Skeletal muscle satellite cell (primary cell): ENCODE measurements at regions not wholly inside any gene's neighbourhood (a gene's known extent, or its start where the extent isn't known, plus 50 kb on each side); places are given as distances from the start of the nearest gene placed in this dataset.
"Not testable (repeated sequence)": the region's sequence is repeated elsewhere in the genome, so short reads cannot be mapped to it uniquely, and the experiment has no call there.

Experiments used
- H3K27me3 ChIP-seq: 2 replicates; pipeline ENCODE4 v1.7.0; 2013; ENCODE audit warnings: low read length; ENCODE audit not compliant: control insufficient read depth, insufficient read depth
- H3K36me3 ChIP-seq: 2 replicates; pipeline ENCODE4 v1.7.0; 2013; ENCODE audit warnings: mild to moderate bottlenecking, control low read depth, low read length; ENCODE audit not compliant: insufficient read depth
- H3K4me1 ChIP-seq: 2 replicates; pipeline ENCODE4 v1.7.0; 2013; ENCODE audit warnings: low read length; ENCODE audit not compliant: control insufficient read depth, insufficient read depth
- H3K4me2 ChIP-seq: 2 replicates; pipeline ENCODE4 v1.7.0; 2013; ENCODE audit warnings: mild to moderate bottlenecking, low read length
- H3K4me3 ChIP-seq: 2 replicates; pipeline ENCODE4 v1.7.0; 2013; ENCODE audit warnings: low read length
- H3K9ac ChIP-seq: 2 replicates; pipeline ENCODE4 v1.7.0; 2013; ENCODE audit warnings: mild to moderate bottlenecking, low read depth, low read length, moderate library complexity
- H3K9me3 ChIP-seq: replicated peaks from 2 replicates; pipeline ENCODE4 v1.7.0; 2013; ENCODE audit warnings: mild to moderate bottlenecking, control low read depth, low read length

- Histone ChIP-seq H3K4me2 (no peak overlapping the region), H3K4me3 (no peak overlapping the region), H3K9ac (no peak overlapping the region), H3K9me3 (no peaks in the 10 kb centered on the region), H3K36me3 (no peaks in the 10 kb centered on the region), H3K4me1 (no peaks in the 10 kb centered on the region), H3K27me3 (no peaks in the 10 kb centered on the region)
These were observed 445.8 kb upstream of the ADGRB3 start for GRCh38 chr6:68189217-68189815.

GRCh38 chr6:68186870-68187269 is 448.2 kb upstream of the ADGRB3 start:
- Histone ChIP-seq H3K4me1 (no peaks in the 10 kb centered on the region), H3K4me3 (no peak overlapping the region), H3K9ac (no peak overlapping the region), H3K27me3 (no peaks in the 10 kb centered on the region), H3K4me2 (no peak overlapping the region), H3K9me3 (no peaks in the 10 kb centered on the region), H3K36me3 (no peaks in the 10 kb centered on the region)

GRCh38 chr6:68182386-68182785 is 452.7 kb upstream of the ADGRB3 start:
- Histone ChIP-seq H3K36me3 (no peaks in the 10 kb centered on the region), H3K4me1 (no peaks in the 10 kb centered on the region), H3K9me3 (peaks cover 5% of the 10 kb centered on the region), H3K9ac (no peak overlapping the region), H3K27me3 (no peaks in the 10 kb centered on the region), H3K4me2 (no peak overlapping the region), H3K4me3 (no peak overlapping the region)

- not testable (repeated sequence) for H3K27me3 ChIP-seq, H3K4me2 ChIP-seq, H3K4me1 ChIP-seq, H3K9me3 ChIP-seq, H3K4me3 ChIP-seq, H3K9ac ChIP-seq, H3K36me3 ChIP-seq
These were observed 454.1 kb upstream of the ADGRB3 start for GRCh38 chr6:68181027-68181426.

GRCh38 chr6:68173616-68174015 is 461.5 kb upstream of the ADGRB3 start:
- Histone ChIP-seq H3K4me1 (no peaks in the 10 kb centered on the region), H3K4me3 (no peak overlapping the region)

GRCh38 chr6:68169922-68170321 is 465.2 kb upstream of the ADGRB3 start:
- H3K4me2 ChIP-seq = no peak overlapping the region
- H3K27me3 ChIP-seq = no peaks in the 10 kb centered on the region
- no peaks in the 10 kb centered on the region for H3K36me3 ChIP-seq
- H3K4me1 ChIP-seq = no peaks in the 10 kb centered on the region
- H3K9me3 ChIP-seq = peaks cover 3% of the 10 kb centered on the region
- H3K9ac ChIP-seq = no peak overlapping the region
- H3K4me3 ChIP-seq = no peak overlapping the region

More at GRCh38 chr6:68173616-68174015, 461.5 kb upstream of the ADGRB3 start:
- Histone ChIP-seq H3K9me3 (peaks cover 8% of the 10 kb centered on the region), H3K9ac (no peak overlapping the region), H3K4me2 (no peak overlapping the region), H3K27me3 (no peaks in the 10 kb centered on the region), H3K36me3 (no peaks in the 10 kb centered on the region)

- Histone ChIP-seq H3K4me3 (no peak overlapping the region), H3K4me2 (no peak overlapping the region), H3K36me3 (no peaks in the 10 kb centered on the region), H3K9ac (no peak overlapping the region), H3K4me1 (no peaks in the 10 kb centered on the region), H3K27me3 (no peaks in the 10 kb centered on the region), H3K9me3 (peaks cover 3% of the 10 kb centered on the region)
These were observed 467.5 kb upstream of the ADGRB3 start for GRCh38 chr6:68167604-68168003.

GRCh38 chr6:68160812-68161211 is 474.3 kb upstream of the ADGRB3 start:
- H3K36me3 ChIP-seq, H3K9me3 ChIP-seq, H3K9ac ChIP-seq, H3K27me3 ChIP-seq, H3K4me3 ChIP-seq, H3K4me2 ChIP-seq, H3K4me1 ChIP-seq: not testable (repeated sequence)

- no peak overlapping the region for H3K4me3 ChIP-seq
These were observed 474.7 kb upstream of the ADGRB3 start for GRCh38 chr6:68160348-68160747.

GRCh38 chr6:68159433-68159832 is 475.6 kb upstream of the ADGRB3 start:
- Histone ChIP-seq H3K9me3 (peaks cover 2% of the 10 kb centered on the region), H3K27me3 (no peaks in the 10 kb centered on the region), H3K4me2 (no peak overlapping the region), H3K9ac (no peak overlapping the region), H3K36me3 (no peaks in the 10 kb centered on the region), H3K4me1 (no peaks in the 10 kb centered on the region), H3K4me3 (no peak overlapping the region)

More at GRCh38 chr6:68160348-68160747, 474.7 kb upstream of the ADGRB3 start:
- Histone ChIP-seq H3K9me3 (peaks cover 2% of the 10 kb centered on the region), H3K36me3 (no peaks in the 10 kb centered on the region), H3K4me2 (no peak overlapping the region), H3K4me1 (no peaks in the 10 kb centered on the region), H3K9ac (no peak overlapping the region), H3K27me3 (no peaks in the 10 kb centered on the region)

GRCh38 chr6:68158256-68158655 is 476.8 kb upstream of the ADGRB3 start:
- Histone ChIP-seq H3K4me3 (no peak overlapping the region), H3K4me2 (no peak overlapping the region), H3K9ac (no peak overlapping the region), H3K36me3 (no peaks in the 10 kb centered on the region), H3K4me1 (no peaks in the 10 kb centered on the region), H3K27me3 (no peaks in the 10 kb centered on the region), H3K9me3 (peaks cover 2% of the 10 kb centered on the region)

- Histone ChIP-seq H3K36me3 (no peaks in the 10 kb centered on the region), H3K27me3 (no peaks in the 10 kb centered on the region), H3K4me1 (no peaks in the 10 kb centered on the region), H3K4me3 (no peak overlapping the region), H3K4me2 (no peak overlapping the region), H3K9ac (no peak overlapping the region), H3K9me3 (peaks cover 13% of the 10 kb centered on the region)
These were observed 490.4 kb upstream of the ADGRB3 start for GRCh38 chr6:68144667-68145066.
